Duodenal mucosa (tissue), 2 donors: ENCODE measurements at regions not wholly inside any gene's neighbourhood (a gene's known extent, or its start where the extent isn't known, plus 50 kb on each side); places are given as distances from the start of the nearest gene placed in this dataset.

ENCODE experiments used
- H3K27ac ChIP-seq: one replicate; pipeline ENCODE4 v1.7.0; 2013; ENCODE audit warnings: low read depth, low read length
- H3K27me3 ChIP-seq, 2 donors: one replicate each; pipeline ENCODE4 v1.7.0; 2013; ENCODE audit warnings: low read length in 2 of 2, control low read depth in 1 of 2; ENCODE audit not compliant: insufficient read depth in 2 of 2, control insufficient read depth in 1 of 2
- H3K36me3 ChIP-seq, 2 donors: one replicate each; pipeline ENCODE4 v1.7.0; 2013; ENCODE audit warnings: low read length in 2 of 2, control low read depth in 1 of 2; ENCODE audit not compliant: insufficient read depth in 2 of 2, control insufficient read depth in 1 of 2
- H3K4me1 ChIP-seq, 2 donors: one replicate each; pipeline ENCODE4 v1.7.0; 2013; ENCODE audit warnings: low read length in 2 of 2, control low read depth in 1 of 2; ENCODE audit not compliant: insufficient read depth in 2 of 2, control insufficient read depth in 1 of 2
- H3K4me3 ChIP-seq, 2 donors: one replicate each; pipeline ENCODE4 v1.7.0; 2013; ENCODE audit warnings: low read length in 2 of 2, low read depth in 1 of 2
- H3K9ac ChIP-seq, 2 donors: one replicate each; pipeline ENCODE4 v1.7.0; 2013; ENCODE audit warnings: low read length in 2 of 2, low read depth in 1 of 2
- H3K9me3 ChIP-seq, 2 donors: one replicate each; pipeline ENCODE4 v1.7.0; 2013; ENCODE audit warnings: low read length in 2 of 2, control low read depth in 1 of 2; ENCODE audit not compliant: control insufficient read depth in 1 of 2

- Histone ChIP-seq H3K9ac (no peak overlapping the region), H3K27ac (no peak overlapping the region)
Observed at GRCh38 chr3:102123590-102124190, 274.4 kb downstream of the NFKBIZ start.

GRCh38 chr3:102124282-102124681 is 275.0 kb downstream of the NFKBIZ start:
- Histone ChIP-seq H3K4me1 (peaks cover 0 to 18% of the 10 kb centered on the region in 2 donors), H3K9ac (no peak overlapping the region), H3K27ac (no peak overlapping the region), H3K36me3 (no peaks in the 10 kb centered on the region), H3K9me3 (peaks cover 5 to 7% of the 10 kb centered on the region in 2 donors), H3K4me3 (no peak overlapping the region), H3K27me3 (no peaks in the 10 kb centered on the region)

More at GRCh38 chr3:102123590-102124190, 274.4 kb downstream of the NFKBIZ start:
- Histone ChIP-seq H3K9me3 (peaks cover 5 to 7% of the 10 kb centered on the region in 2 donors), H3K4me1 (peaks cover 0 to 18% of the 10 kb centered on the region in 2 donors), H3K4me3 (peak overlapping the region in 1 of 2 donors; percentile 10), H3K36me3 (no peaks in the 10 kb centered on the region), H3K27me3 (no peaks in the 10 kb centered on the region)

GRCh38 chr3:102124704-102125103 is 275.4 kb downstream of the NFKBIZ start:
- Histone ChIP-seq H3K4me1 (peaks cover 0 to 18% of the 10 kb centered on the region in 2 donors), H3K27ac (no peak overlapping the region), H3K9me3 (peaks cover 5 to 7% of the 10 kb centered on the region in 2 donors), H3K27me3 (no peaks in the 10 kb centered on the region), H3K4me3 (no peak overlapping the region), H3K36me3 (no peaks in the 10 kb centered on the region), H3K9ac (no peak overlapping the region)

DNA sequence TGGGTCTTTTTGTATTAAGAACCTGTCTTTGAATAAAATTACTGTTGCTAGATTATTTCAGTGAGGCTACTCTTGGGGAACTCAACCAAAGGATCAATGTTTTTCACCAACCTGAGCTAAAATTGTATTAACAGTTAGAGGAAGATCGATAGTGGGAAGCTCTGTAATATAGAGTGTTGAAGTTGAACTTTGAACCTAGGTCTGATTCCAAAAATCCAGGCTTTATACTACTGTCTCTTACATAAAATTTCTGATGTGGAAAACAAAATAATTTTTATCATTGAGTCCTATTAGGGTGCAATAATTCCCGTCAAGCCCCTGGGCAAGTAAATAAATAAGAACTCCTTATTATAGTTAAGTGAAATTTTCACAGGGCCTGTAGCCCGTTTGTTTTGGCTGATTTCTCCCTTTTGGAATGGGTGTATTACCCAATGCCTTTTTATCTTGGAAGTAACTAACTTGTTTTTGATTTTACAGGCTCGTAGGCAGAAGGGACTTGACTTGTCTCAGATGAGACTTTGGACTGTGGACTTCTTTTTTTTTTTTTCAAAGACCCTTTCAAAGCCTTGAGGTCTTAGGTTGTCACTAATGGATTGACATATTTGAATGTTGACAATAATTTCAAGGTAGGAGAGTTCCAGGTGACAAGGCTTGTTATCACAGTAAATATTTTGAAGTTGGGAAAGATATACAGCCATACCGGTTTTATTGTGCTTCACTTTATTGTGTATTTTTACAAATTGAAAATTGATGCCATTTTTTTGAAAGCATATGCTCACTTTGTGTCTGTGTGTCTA is 276.1 kb downstream of the NFKBIZ start:
- Histone ChIP-seq H3K4me1 (peaks cover 0 to 18% of the 10 kb centered on the region in 2 donors), H3K9ac (no peak overlapping the region), H3K9me3 (peaks cover 5 to 7% of the 10 kb centered on the region in 2 donors), H3K36me3 (no peaks in the 10 kb centered on the region), H3K27me3 (no peaks in the 10 kb centered on the region), H3K4me3 (no peak overlapping the region), H3K27ac (no peak overlapping the region)

- Histone ChIP-seq H3K9ac (no peak overlapping the region), H3K4me3 (no peak overlapping the region), H3K27me3 (no peaks in the 10 kb centered on the region), H3K9me3 (peaks cover 5 to 7% of the 10 kb centered on the region in 2 donors), H3K4me1 (peaks cover 0 to 18% of the 10 kb centered on the region in 2 donors), H3K27ac (no peak overlapping the region), H3K36me3 (no peaks in the 10 kb centered on the region)
Observed at GRCh38 chr3:102125994-102126368, 276.7 kb downstream of the NFKBIZ start.

DNA sequence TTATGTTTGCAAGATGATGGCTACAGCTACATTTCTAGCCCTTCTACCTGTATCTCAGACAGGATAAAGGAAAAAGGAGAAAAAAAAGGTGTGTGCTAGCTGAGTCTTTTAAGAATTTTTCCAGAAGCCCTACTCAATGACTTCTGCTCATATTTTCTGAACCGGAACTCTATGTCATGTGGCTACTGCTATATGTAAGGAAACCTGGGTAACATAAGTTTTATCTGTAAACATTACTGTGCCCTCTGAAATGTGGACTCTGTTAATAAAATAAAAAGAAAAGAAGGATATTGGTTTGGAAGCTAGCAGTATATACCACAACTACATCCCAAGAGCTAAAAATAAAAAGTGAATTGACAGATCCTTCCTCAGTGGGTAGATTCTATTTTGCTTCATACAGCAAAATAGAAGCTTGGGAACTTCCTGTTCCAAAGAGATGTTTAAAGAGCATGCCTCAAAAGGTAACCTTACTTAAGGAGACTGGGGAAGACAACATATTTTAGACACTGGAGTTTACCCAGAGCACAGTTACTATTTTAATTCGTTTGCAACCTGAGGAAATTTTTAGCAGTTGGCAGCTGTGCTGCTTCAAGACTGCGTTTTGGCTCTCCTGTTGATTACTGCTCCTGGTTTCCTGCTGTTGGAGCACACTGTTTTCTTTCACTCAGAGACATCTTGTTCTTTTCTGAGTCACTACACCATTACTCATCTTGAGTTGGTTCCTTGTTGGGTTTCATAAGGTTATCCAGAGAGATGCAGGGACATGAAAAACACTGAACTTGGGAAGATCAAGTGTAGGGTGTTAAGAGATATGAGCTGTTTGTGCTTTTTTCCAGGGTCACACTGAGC is 280.7 kb downstream of the NFKBIZ start:
- no peaks in the 10 kb centered on the region for H3K27me3 ChIP-seq
- no peak overlapping the region for H3K4me3 ChIP-seq
- H3K27ac ChIP-seq, result no peak overlapping the region
- H3K4me1 ChIP-seq, result peaks cover 0 to 5% of the 10 kb centered on the region in 2 donors
- H3K36me3 ChIP-seq, result no peaks in the 10 kb centered on the region
- no peaks in the 10 kb centered on the region for H3K9me3 ChIP-seq
- no peak overlapping the region for H3K9ac ChIP-seq

GRCh38 chr3:102132370-102132769 is 283.1 kb downstream of the NFKBIZ start:
- H3K4me3 ChIP-seq, result no peak overlapping the region
- no peaks in the 10 kb centered on the region for H3K27me3 ChIP-seq
- no peaks in the 10 kb centered on the region for H3K4me1 ChIP-seq
- H3K36me3 ChIP-seq, result no peaks in the 10 kb centered on the region
- no peak overlapping the region for H3K9ac ChIP-seq
- no peak overlapping the region for H3K27ac ChIP-seq
- H3K9me3 ChIP-seq, result no peaks in the 10 kb centered on the region

DNA sequence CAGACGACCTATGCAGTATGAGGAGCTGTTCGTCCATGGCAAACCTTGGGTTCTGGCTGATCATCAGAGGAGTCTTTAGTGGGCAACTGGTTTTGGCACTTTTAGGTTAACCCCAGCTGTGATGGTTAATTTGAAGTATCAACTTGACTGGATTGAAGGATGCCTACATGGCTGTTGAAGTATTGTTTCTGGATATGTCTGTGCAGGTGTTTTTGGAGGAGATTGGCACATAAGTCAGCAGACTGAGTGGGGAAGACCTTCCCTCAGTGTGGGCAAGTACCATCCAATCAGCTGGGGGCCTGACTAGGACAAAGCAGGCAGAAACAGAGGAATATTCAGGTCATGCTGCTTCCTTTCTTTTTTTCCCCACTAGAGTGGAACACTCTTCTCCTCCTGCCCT is 284.1 kb downstream of the NFKBIZ start:
- no peaks in the 10 kb centered on the region for H3K4me1 ChIP-seq
- H3K9ac ChIP-seq, result no peak overlapping the region
- H3K36me3 ChIP-seq, result no peaks in the 10 kb centered on the region
- H3K4me3 ChIP-seq, result no peak overlapping the region
- H3K9me3 ChIP-seq, result no peaks in the 10 kb centered on the region
- H3K27me3 ChIP-seq, result no peaks in the 10 kb centered on the region
- H3K27ac ChIP-seq, result no peak overlapping the region

GRCh38 chr3:102135316-102135715 is 286.0 kb downstream of the NFKBIZ start:
- H3K4me1 ChIP-seq, result no peaks in the 10 kb centered on the region
- no peak overlapping the region for H3K9ac ChIP-seq
- H3K9me3 ChIP-seq, result no peaks in the 10 kb centered on the region
- no peak overlapping the region for H3K27ac ChIP-seq
- H3K27me3 ChIP-seq, result no peaks in the 10 kb centered on the region
- no peaks in the 10 kb centered on the region for H3K36me3 ChIP-seq
- no peak overlapping the region for H3K4me3 ChIP-seq

DNA sequence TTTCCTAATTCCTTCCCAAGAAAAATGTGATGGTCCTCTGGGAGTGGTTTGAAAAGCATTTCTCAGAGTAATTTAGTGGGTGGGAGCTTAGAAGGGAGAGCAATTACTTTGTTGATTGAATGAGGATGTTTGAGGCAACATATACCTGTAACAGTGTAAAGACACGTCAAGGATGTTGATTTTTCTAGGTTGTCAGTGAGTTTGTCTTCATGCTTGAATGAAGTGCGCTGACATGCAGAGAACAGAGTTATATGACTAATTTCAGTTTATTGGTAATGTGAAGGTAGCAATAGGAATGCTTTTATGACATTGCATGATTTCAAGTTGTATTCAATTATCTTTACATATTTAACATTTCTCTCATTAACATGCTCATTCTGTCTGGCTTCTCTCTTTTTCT is 286.9 kb downstream of the NFKBIZ start:
- Histone ChIP-seq H3K4me1 (no peaks in the 10 kb centered on the region), H3K27ac (no peak overlapping the region)

More for the DNA sequence above, 286.9 kb downstream of the NFKBIZ start:
- H3K9ac ChIP-seq, result no peak overlapping the region
- H3K36me3 ChIP-seq, result no peaks in the 10 kb centered on the region
- H3K27me3 ChIP-seq, result no peaks in the 10 kb centered on the region
- no peaks in the 10 kb centered on the region for H3K9me3 ChIP-seq
- no peak overlapping the region for H3K4me3 ChIP-seq
